Gastrocnemius medialis (tissue), 4 donors: ENCODE measurements at regions not wholly inside any gene's neighbourhood (a gene's known extent, or its start where the extent isn't known, plus 50 kb on each side); places are given as distances from the start of the nearest gene placed in this dataset.

ENCODE experiments used
- CTCF ChIP-seq, 5 experiments: fragments of 450-650 bp in 3 of 5; fragments of 200-600 bp in 2 of 5; sonication (generic) in 2 of 5; IDR thresholded peaks in 4 of 5; conservative IDR thresholded peaks in 1 of 5; 1 replicate in 4 of 5; 2 replicates in 1 of 5; pipeline ENCODE4 v1.5.1; 2016 to 2019; ENCODE audit warnings: antibody characterized with exemption in 5 of 5, mild to moderate bottlenecking in 3 of 5, moderate library complexity in 3 of 5
- POLR2A ChIP-seq, 2 donors: fragments of 450-650 bp; IDR thresholded peaks; one replicate each; pipeline ENCODE4 v1.6.1; 2017; ENCODE audit warnings: antibody characterized with exemption in 2 of 2, mild to moderate bottlenecking in 2 of 2, moderate library complexity in 2 of 2

- no peak for TF ChIP-seq CTCF (IDR thresholded peaks at IDR 0.05 in 4 of 5, conservative IDR thresholded peaks at IDR 0.05 in 1 of 5)
- TF ChIP-seq POLR2A (IDR thresholded peaks at IDR 0.05): no peak
Measured at GRCh38 chr9:97793067-97793466, 60.0 kb upstream of the FOXE1 start.
